SIG-M5 treated with dmso at 0.1 percent for 504 hours (cell line): ENCODE measurements at regions not wholly inside any gene's neighbourhood (a gene's known extent, or its start where the extent isn't known, plus 50 kb on each side); places are given as distances from the start of the nearest gene placed in this dataset.

Experiments
- DNase-seq: peaks from one replicate; lab custom pipeline; 2025; ENCODE audit not compliant: unreplicated experiment; lab: John Stamatoyannopoulos, UW

DNA sequence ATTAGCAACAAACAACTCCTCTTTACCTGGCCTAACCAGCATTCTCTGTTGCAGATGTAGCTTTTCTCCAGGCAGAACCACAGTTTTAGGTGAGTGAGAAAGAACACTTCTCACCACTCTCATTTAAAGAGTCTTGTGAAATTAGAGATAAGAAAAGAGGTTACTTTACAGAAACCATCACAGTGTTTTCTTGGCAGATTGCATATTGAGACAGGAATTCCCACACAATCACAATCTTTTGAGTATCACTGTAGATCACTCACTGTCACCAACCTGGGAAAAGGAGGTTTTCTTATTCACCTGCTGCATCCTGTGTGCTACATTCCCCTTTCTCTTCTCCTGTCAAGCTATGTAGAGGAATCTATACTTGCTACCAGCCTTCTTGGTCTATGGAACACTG is 574.6 kb downstream of the SLC4A3 start:
- DNase-seq, result no peak

DNA sequence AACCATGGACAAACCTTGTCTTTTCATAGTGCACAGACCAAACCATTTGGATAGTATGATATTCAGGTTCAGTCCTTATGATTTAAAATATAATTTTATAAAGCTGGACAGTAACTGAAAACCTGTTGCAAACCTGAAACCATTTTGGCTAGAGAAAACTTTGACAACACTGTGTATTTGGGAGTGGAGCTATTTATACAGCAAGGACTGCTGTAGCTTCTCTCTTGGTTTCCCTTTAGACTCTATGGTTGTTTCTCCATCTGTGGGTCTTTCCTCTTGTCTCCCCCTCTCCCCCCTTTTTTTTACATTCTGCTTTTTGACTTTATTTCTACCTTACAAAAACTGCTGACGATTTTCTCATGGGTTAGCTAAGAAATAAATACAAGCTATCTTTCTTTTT is 581.7 kb downstream of the SLC4A3 start:
- no peak for DNase-seq

DNA sequence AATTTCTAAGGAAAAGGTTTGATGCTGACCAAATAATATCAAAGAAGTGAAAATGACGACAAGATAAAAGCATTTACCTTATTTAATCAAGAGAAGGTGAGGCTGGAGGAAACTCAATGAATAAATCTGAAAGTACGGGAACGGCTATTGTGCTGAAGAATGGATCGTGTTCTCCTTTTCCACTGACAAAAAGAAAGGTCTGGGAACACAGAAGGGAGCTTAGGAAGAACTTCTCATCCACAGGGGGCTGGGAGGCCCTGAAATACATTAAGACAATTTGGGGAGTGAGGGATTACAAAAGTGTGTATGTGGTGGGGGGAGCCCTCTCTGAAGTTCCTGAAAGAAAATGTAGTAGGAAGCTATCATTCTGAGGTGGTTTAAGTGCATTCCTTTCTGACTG is 582.3 kb downstream of the SLC4A3 start:
- no peak for DNase-seq

GRCh38 chr2:220212296-220213080 is 585.1 kb downstream of the SLC4A3 start:
- DNase-seq, result no peak

- DNase-seq, result no peak
These were observed 588.4 kb downstream of the SLC4A3 start for GRCh38 chr2:220215785-220216184.

- DNase-seq, result peak; percentile 14
These were observed 591.9 kb downstream of the SLC4A3 start for GRCh38 chr2:220219371-220219770.

DNA sequence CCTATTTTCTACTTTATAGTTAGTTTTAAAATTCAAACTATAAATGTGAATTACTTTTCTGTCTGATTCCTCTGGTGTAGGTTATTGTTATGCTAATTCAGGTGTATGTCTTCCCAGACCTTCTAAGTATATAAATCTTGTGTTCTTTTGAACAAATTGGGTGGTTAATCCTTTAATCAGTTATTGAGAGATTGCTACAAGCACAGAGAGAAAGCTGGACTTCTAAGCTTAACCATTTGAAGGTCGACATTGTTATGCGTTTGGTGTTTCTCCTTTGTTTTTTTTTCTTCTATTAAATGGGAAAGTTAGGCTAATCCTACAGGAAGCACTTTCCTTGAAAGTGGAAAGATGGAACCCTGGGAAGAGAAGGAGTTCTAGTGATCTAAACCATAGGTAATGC is 592.6 kb downstream of the SLC4A3 start:
- DNase-seq, result no peak

GRCh38 chr2:220221992-220222391 is 594.6 kb downstream of the SLC4A3 start:
- DNase-seq, result no peak

- peak; percentile 56 for DNase-seq
These were observed 597.5 kb downstream of the SLC4A3 start for GRCh38 chr2:220224691-220225543.

DNA sequence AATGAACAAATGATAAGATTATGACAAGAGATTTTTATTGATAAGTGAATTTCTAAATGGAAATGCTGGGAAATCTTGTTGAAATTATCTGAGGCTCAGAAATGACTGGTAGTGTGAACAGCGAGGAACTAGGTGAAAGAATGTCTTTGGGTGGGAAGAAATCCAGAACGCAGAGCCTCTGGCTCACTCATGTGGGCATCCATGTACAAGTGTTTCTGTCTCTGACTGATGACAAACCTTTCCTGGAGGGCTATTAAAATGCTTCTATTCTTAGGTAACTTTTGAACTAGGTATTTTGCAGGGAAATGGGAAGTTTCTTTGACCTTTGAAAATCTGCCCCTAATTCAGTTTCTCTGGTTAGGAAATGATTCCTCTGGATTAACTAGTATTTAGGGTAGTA is 598.6 kb downstream of the SLC4A3 start:
- DNase-seq, result no peak

DNA sequence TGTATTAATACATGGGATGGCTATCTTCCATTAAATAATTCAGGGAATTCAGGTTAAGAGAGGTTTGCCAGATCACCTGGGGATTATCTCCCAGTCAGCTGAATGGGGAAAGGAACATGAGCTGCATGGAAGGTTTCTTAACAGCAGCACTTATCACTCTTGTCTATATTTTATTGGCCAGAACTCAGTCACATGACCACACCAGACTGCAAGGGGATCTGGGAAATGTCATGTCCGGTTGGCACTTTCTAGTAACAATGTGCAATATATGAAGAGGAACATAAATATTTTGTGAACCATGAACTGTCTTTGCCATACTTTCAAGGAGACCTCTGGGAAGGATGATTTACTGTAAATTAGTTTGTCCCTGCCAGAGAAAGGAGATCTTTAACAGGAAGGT is 599.1 kb downstream of the SLC4A3 start:
- no peak for DNase-seq

DNA sequence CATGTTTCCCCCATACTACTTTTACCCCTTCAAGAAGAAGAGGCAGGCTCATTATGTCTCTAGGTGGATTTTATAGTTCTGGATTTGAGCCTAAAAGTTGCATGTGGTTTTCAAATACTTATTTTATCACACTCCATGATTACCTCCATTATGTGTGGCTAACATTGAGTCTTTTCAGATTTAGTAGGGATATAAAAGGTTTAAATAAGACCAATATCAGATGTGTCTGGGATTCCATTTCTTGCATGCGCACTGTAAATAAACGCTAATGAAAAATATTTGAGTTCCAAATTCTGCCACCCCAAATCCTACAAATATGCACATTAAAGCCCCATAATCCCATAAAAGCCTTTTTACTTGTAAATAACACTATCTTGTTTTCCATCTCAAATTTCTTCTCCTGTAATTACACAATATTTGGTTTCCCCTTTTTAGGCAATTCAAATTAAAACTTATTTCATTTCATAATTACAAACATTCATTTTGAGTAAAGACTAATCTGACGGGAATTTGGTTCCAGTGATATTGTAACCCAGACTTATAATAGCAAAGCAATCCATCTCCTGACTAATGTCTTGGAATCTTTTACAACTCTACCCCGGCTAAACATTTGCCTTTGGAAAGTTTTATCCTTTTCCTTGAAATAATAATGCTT is 600.0 kb downstream of the SLC4A3 start:
- no peak for DNase-seq

- peak; percentile 29 for DNase-seq
These were observed 601.0 kb downstream of the SLC4A3 start for GRCh38 chr2:220228310-220229006.

GRCh38 chr2:220240641-220241040 is 613.2 kb downstream of the SLC4A3 start:
- DNase-seq, result no peak

DNA sequence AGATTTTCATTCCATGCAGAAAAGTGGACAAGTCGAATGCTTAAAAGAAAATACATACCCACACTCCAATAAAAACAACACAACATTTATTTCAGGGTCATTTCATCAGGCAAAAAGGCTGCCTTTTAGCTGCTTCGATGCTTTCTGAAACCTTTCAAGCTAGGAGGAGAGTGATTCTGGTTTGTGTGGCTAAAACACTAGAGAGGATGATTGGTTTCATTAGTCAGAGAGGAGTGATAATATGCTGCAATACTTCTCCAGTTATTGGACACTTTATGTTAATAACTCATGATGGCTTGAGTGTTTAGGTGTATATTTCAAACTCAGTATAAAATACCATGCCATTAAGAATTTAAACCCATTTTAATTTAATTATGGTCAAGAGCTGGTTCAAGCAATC is 614.0 kb downstream of the SLC4A3 start:
- DNase-seq, result no peak

DNA sequence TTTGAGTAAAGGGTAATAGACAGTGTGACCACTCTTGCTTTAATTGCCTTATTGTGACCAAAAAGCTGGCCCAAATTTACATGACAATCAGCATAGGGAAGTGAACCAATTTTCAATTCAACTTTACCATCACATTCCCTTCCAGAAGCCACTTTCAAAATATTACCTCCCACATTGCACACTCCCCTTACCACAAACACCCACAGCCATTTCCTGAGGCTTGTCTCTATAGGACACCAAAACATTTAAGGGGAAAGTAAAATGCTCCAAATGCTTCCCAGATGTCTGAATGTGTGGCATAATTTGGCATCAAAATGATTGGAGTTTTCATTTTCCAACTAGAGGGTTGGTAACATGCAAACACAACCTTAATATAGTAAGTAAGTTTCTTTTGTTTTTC is 616.1 kb downstream of the SLC4A3 start:
- no peak for DNase-seq

DNA sequence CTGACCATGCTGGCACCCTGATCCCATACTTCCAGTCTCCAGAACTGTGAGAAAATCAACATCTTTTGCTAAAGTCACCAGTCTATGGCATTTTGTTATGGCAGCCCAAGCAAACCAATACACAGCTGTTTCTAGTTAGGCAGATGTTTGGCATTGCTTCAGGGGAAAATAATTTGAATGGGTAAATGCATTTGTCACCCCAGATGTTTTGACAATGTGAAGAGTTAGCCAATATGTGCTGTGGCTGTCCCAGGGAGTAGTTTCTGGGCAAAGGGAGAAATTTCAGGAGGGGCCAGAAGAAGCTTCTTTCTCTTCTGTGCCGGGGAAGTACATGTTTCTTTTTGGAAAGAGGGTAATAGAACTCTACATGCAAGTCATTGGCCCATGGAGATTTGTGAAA is 619.0 kb downstream of the SLC4A3 start:
- no peak for DNase-seq

DNA sequence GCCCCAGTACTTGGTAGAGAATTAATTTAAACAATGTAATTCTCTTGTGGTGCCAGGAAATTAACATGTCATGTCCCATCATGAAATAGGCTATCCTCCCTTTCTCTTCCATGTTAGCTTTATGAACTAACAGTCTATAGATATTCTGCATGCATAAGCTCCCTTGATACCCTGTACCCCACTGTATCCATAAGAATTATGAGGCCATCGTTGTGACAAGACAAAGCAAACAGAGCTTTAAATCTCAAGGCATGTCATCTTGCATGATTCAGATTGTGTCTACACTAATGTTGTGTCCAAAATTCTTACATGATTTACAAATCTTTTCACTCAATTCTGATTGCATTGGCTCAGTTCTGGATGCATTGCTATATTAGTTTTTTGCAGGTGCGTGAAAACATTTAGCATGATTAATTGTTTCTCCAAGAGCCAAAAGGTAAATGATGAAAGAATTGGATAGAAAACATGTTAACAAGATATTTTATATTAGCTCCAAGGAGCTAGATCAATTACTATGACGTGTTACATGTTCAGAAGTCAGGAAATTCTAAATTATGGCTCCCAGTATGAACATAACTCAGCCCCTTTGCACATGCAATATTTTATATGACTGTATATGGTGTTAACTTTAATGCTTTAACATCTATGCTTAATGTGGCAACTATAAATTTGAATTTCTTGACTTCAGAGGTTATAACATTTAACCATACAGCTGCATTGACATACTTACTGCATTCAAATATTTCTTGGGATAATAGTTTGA is 620.3 kb downstream of the SLC4A3 start:
- DNase-seq, result no peak

DNA sequence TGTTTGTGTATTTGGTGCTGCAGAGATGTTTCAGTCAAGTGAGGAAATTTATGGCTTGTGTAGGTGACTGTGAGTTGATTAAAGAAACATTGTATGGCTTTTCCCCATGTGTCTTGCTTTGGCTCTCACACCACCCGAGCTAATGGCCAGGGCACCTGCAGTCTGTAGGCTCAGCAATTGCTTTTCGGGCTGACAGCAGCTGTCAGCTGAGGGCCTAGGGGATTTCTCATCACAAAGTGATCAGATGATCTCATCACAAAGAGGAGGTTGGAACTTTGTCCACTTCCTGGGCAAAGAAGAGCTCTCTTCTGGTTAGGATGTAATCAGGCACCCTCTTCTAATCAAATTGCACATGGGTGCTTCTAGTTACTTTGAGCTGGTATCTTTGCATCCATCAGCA is 632.2 kb downstream of the SLC4A3 start:
- no peak for DNase-seq

DNA sequence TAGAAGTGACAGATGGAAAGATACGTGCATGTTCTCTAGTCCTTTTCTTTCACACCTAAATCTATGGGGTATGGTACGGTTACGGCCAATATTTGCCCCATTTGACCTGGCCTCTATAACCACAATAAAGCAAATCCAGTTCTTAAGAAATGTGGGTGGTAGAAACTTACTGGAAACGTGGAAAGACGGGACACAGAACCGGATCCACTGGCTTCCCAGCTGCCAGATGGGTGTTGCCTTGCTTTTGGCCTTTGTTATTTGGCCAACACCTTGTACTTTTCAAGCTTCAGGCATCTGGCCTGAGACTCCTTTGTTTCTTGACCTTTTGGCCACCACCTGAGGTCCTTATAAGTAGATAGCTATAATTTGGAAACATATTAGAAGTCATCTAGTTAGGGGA is 635.9 kb downstream of the SLC4A3 start:
- DNase-seq, result peak; percentile 4

DNA sequence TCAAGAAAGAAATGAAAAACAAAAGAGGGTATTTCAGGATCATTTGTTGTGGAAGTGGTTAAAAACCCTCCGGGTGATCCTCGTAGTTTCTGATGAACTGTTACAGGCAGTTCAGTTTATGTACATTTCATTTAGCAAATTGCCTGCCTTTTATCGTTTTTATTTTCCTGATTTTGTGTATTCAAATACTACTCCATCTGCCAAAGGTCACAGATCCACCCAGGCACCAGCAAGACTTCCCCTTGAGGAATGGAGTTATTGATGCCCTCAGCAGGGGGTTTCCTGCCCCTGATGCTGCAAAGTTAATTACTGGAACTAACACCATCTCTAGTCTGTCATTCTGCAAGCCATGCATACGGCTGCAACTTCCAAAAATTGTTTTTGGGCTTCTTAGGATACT is 641.9 kb downstream of the SLC4A3 start:
- no peak for DNase-seq
